ENCODE measurements at regions not wholly inside any gene's neighbourhood (a gene's known extent, or its start where the extent isn't known, plus 50 kb on each side); places are given as distances from the start of the nearest gene placed in this dataset.

- no peak for DNase-seq (ENCODE audit: low read depth in 2 of 3, low spot score in 1 of 3)
These were observed 373.3 kb downstream of the CHSY3 start for GRCh38 chr5:130277522-130277921.

- DNase-seq (ENCODE audit: low read depth in 2 of 3, low spot score in 1 of 3) = no peak
These were observed 372.7 kb downstream of the CHSY3 start for GRCh38 chr5:130277002-130277401.

- no peak for DNase-seq (ENCODE audit: low read depth in 2 of 3, low spot score in 1 of 3)
These were observed 368.6 kb downstream of the CHSY3 start for GRCh38 chr5:130272837-130273236.

- no peak for DNase-seq (ENCODE audit: low read depth in 2 of 3, low spot score in 1 of 3)
These were observed 366.5 kb downstream of the CHSY3 start for GRCh38 chr5:130270786-130271185.

GRCh38 chr5:130268489-130268888, 364.2 kb downstream of the CHSY3 start:
- no peak for DNase-seq (ENCODE audit: low read depth in 2 of 3, low spot score in 1 of 3)

- DNase-seq (ENCODE audit: low read depth in 2 of 3, low spot score in 1 of 3) = no peak
These were observed 363.7 kb downstream of the CHSY3 start for GRCh38 chr5:130267926-130268325.

- no peak for DNase-seq (ENCODE audit: low read depth in 2 of 3, low spot score in 1 of 3)
These were observed 356.2 kb downstream of the CHSY3 start for GRCh38 chr5:130260481-130260880.

- DNase-seq (ENCODE audit: low read depth in 2 of 3, low spot score in 1 of 3) = no peak
These were observed 347.7 kb downstream of the CHSY3 start for GRCh38 chr5:130251931-130252330.

- no peak for DNase-seq (ENCODE audit: low read depth in 2 of 3, low spot score in 1 of 3)
These were observed 339.4 kb downstream of the CHSY3 start for GRCh38 chr5:130243641-130244040.

- no peak for DNase-seq (ENCODE audit: low read depth in 2 of 3, low spot score in 1 of 3)
These were observed 333.5 kb downstream of the CHSY3 start for GRCh38 chr5:130237721-130238120.

Measured in stimulated activated CD4-positive, alpha-beta T cell treated with anti-CD3 and anti-CD28 coated beads, Interleukin-12 subunit alpha, Interleukin-12 subunit beta, amount 100 ng/mL, for 48 hours (primary cell).